Nephron (organoid): ENCODE measurements at regions not wholly inside any gene's neighbourhood (a gene's known extent, or its start where the extent isn't known, plus 50 kb on each side); places are given as distances from the start of the nearest gene placed in this dataset.
"Not testable (repeated sequence)": the region's sequence is repeated elsewhere in the genome, so short reads cannot be mapped to it uniquely, and the experiment has no call there.

ENCODE experiments used
- H3K27ac Mint-ChIP-seq, 3 experiments: 2 replicates each; pipeline ENCODE4 v1.8.0; 2020; ENCODE audit warnings: mixed read lengths in 3 of 3, mild to moderate bottlenecking in 2 of 3, moderate library complexity in 1 of 3
- H3K27me3 Mint-ChIP-seq: 2 replicates; pipeline ENCODE4 v1.8.0; 2021; ENCODE audit warnings: low read depth, mild to moderate bottlenecking, moderate library complexity, mixed read lengths
- H3K36me3 Mint-ChIP-seq: 2 replicates; pipeline ENCODE4 v1.8.0; 2020; ENCODE audit warnings: low read depth, mixed read lengths
- H3K4me1 Mint-ChIP-seq: 2 replicates; pipeline ENCODE4 v1.8.0; 2020; ENCODE audit warnings: mixed read lengths
- H3K4me3 Mint-ChIP-seq, 3 experiments: 2 replicates each; pipeline ENCODE4 v1.8.0; 2020; ENCODE audit warnings: mild to moderate bottlenecking in 3 of 3, mixed read lengths in 3 of 3, moderate library complexity in 2 of 3
- H3K9me3 Mint-ChIP-seq: 2 replicates; pipeline ENCODE4 v1.8.0; 2020; ENCODE audit warnings: mixed read lengths
- CTCF ChIP-seq, 3 experiments: fragments of 200-600 bp; sonication (generic); IDR thresholded peaks; one replicate each; pipeline ENCODE4 v1.5.0; 2021; ENCODE audit warnings: antibody characterized with exemption in 3 of 3; ENCODE audit not compliant: unreplicated experiment in 3 of 3

- Mint-ChIP-seq H3K27me3 (no peaks in the 10 kb centered on the region), H3K36me3 (no peaks in the 10 kb centered on the region), H3K4me3 (no peak overlapping the region), H3K27ac (no peak overlapping the region), H3K4me1 (no peaks in the 10 kb centered on the region), H3K9me3 (no peaks in the 10 kb centered on the region)
- TF ChIP-seq CTCF (IDR thresholded peaks at IDR 0.05; ENCODE audit: unreplicated experiment in 3 of 3), result no peak
Observed at GRCh38 chr9:74096420-74096819, 400.7 kb upstream of the RORB start.

GRCh38 chr9:74100042-74100441 is 397.1 kb upstream of the RORB start:
- H3K36me3 Mint-ChIP-seq, result no peaks in the 10 kb centered on the region
- H3K9me3 Mint-ChIP-seq, result peaks cover 2% of the 10 kb centered on the region
- no peaks in the 10 kb centered on the region for H3K27me3 Mint-ChIP-seq
- no peak for TF ChIP-seq CTCF (IDR thresholded peaks at IDR 0.05; ENCODE audit: unreplicated experiment in 3 of 3)
- H3K4me3 Mint-ChIP-seq, result no peak overlapping the region
- peak overlapping the region in 1 of 3 experiments; percentile 73 for H3K27ac Mint-ChIP-seq
- H3K4me1 Mint-ChIP-seq, result no peaks in the 10 kb centered on the region

- H3K4me1 Mint-ChIP-seq, H3K9me3 Mint-ChIP-seq, H3K36me3 Mint-ChIP-seq, H3K27me3 Mint-ChIP-seq, H3K27ac Mint-ChIP-seq, H3K4me3 Mint-ChIP-seq: not testable (repeated sequence)
Observed at GRCh38 chr9:74102148-74102547, 395.0 kb upstream of the RORB start.

- Mint-ChIP-seq H3K27ac (no peak overlapping the region), H3K4me1 (no peaks in the 10 kb centered on the region), H3K36me3 (no peaks in the 10 kb centered on the region), H3K27me3 (no peaks in the 10 kb centered on the region), H3K4me3 (no peak overlapping the region), H3K9me3 (peaks cover 2% of the 10 kb centered on the region)
- no peak for TF ChIP-seq CTCF (IDR thresholded peaks at IDR 0.05; ENCODE audit: unreplicated experiment in 3 of 3)
Observed at GRCh38 chr9:74102702-74103101, 394.4 kb upstream of the RORB start.

GRCh38 chr9:74107692-74108091 is 389.4 kb upstream of the RORB start:
- Mint-ChIP-seq H3K9me3 (peaks cover 2% of the 10 kb centered on the region), H3K36me3 (no peaks in the 10 kb centered on the region), H3K4me1 (no peaks in the 10 kb centered on the region), H3K27ac (no peak overlapping the region), H3K27me3 (no peaks in the 10 kb centered on the region), H3K4me3 (no peak overlapping the region)
- TF ChIP-seq CTCF (IDR thresholded peaks at IDR 0.05; ENCODE audit: unreplicated experiment in 3 of 3), result no peak

- no peak for TF ChIP-seq CTCF (IDR thresholded peaks at IDR 0.05; ENCODE audit: unreplicated experiment in 3 of 3)
- no peak overlapping the region for H3K4me3 Mint-ChIP-seq
- H3K9me3 Mint-ChIP-seq, result no peaks in the 10 kb centered on the region
- H3K36me3 Mint-ChIP-seq, result no peaks in the 10 kb centered on the region
- H3K27ac Mint-ChIP-seq, result no peak overlapping the region
- no peaks in the 10 kb centered on the region for H3K27me3 Mint-ChIP-seq
- H3K4me1 Mint-ChIP-seq, result no peaks in the 10 kb centered on the region
Observed at GRCh38 chr9:74115976-74116375, 381.2 kb upstream of the RORB start.
